HEK293 (cell line): ENCODE measurements at regions not wholly inside any gene's neighbourhood (a gene's known extent, or its start where the extent isn't known, plus 50 kb on each side); places are given as distances from the start of the nearest gene placed in this dataset.

Source experiments
- CTCF ChIA-PET: fragments of 350-600 bp; formaldehyde crosslinking; extraction: SDS; loops from one replicate; lab custom pipeline; 2021; ENCODE audit warnings: antibody characterized with exemption; lab: Yijun Ruan, JAX
- POLR2A ChIA-PET: fragments of 300-600 bp; formaldehyde crosslinking; extraction: SDS; loops from one replicate; lab custom pipeline; 2020; ENCODE audit warnings: antibody characterized with exemption, inconsistent platforms; lab: Yijun Ruan, JAX
- H3K27ac ChIP-seq: fragments of 200-500 bp; sonication (Bioruptor generic); 2 replicates; pipeline ENCODE4 v1.5.1; 2014; ENCODE audit warnings: low read depth, low read length, control low read depth, inconsistent platforms; ENCODE audit errors: extremely low read depth
- H3K36me3 ChIP-seq, 2 experiments: fragments of 200-500 bp in 1 of 2; sonication (Bioruptor generic) in 1 of 2; 1 replicate in 1 of 2; 2 replicates in 1 of 2; pipeline ENCODE4 v1.5.1; 2014 to 2017; ENCODE audit warnings: inconsistent platforms in 2 of 2, low read length in 2 of 2; ENCODE audit not compliant: control insufficient read depth in 2 of 2, insufficient read depth in 1 of 2
- H3K4me1 ChIP-seq: fragments of 200-500 bp; sonication (Bioruptor generic); 2 replicates; pipeline ENCODE4 v1.5.1; 2014; ENCODE audit warnings: mild to moderate bottlenecking, low read length, inconsistent platforms; ENCODE audit not compliant: control insufficient read depth, insufficient read depth
- H3K4me3 ChIP-seq: 2 replicates; pipeline ENCODE4 v1.5.1; 2011; ENCODE audit warnings: low read depth, mild to moderate bottlenecking, control low read depth, low read length, moderate library complexity
- H3K9me3 ChIP-seq: fragments of 200-500 bp; sonication (Bioruptor generic); 2 replicates; pipeline ENCODE4 v1.5.1; 2014; ENCODE audit warnings: low read depth, low read length, inconsistent platforms; ENCODE audit not compliant: control insufficient read depth, insufficient read depth
- HIC1 ChIP-seq: fragments of 450-650 bp; formaldehyde crosslinking; IDR thresholded peaks from 2 replicates; pipeline ENCODE4 v1.5.1; 2016; ENCODE audit warnings: missing biosample characterization, missing genetic modification characterization
- SCRT2 ChIP-seq: fragments of 450-650 bp; formaldehyde crosslinking; IDR thresholded peaks from 2 replicates; pipeline ENCODE4 v1.5.1; 2016; ENCODE audit warnings: missing biosample characterization, missing genetic modification characterization
- SETDB1 ChIP-seq: IDR thresholded peaks from one replicate; pipeline ENCODE4 v1.6.1; 2017; ENCODE audit warnings: mild to moderate bottlenecking, low read length, moderate library complexity, mixed read lengths; ENCODE audit not compliant: insufficient read length
- ZBTB10 ChIP-seq: fragments of 450-650 bp; formaldehyde crosslinking; IDR thresholded peaks from 2 replicates; pipeline ENCODE4 v1.5.1; 2016; ENCODE audit warnings: missing biosample characterization, missing genetic modification characterization
- ZNF366 ChIP-seq: fragments of 450-650 bp; formaldehyde crosslinking; conservative IDR thresholded peaks from 2 replicates; pipeline ENCODE4 v1.5.1; 2016; ENCODE audit warnings: missing biosample characterization, missing genetic modification characterization
- ZNF433 ChIP-seq: fragments of 450-650 bp; formaldehyde crosslinking; IDR thresholded peaks from 2 replicates; pipeline ENCODE4 v1.5.1; 2016; ENCODE audit warnings: missing biosample characterization, missing genetic modification characterization, low read depth
- ZNF555 ChIP-seq: fragments of 450-650 bp; formaldehyde crosslinking; conservative IDR thresholded peaks from 2 replicates; pipeline ENCODE4 v1.5.1; 2017; ENCODE audit warnings: missing biosample characterization, mild to moderate bottlenecking, missing genetic modification characterization, inconsistent platforms
- ZNF664 ChIP-seq: fragments of 450-650 bp; formaldehyde crosslinking; IDR thresholded peaks from 2 replicates; pipeline ENCODE4 v1.5.1; 2016; ENCODE audit warnings: missing biosample characterization, missing genetic modification characterization
- ZNF843 ChIP-seq: fragments of 450-650 bp; formaldehyde crosslinking; IDR thresholded peaks from 2 replicates; pipeline ENCODE4 v1.5.1; 2016; ENCODE audit warnings: missing biosample characterization, missing genetic modification characterization
- ZSCAN18 ChIP-seq: fragments of 450-650 bp; formaldehyde crosslinking; IDR thresholded peaks from 2 replicates; pipeline ENCODE4 v1.5.1; 2016; ENCODE audit warnings: missing biosample characterization, missing genetic modification characterization
- TF ChIP-seq, protein P1 (sequence below): fragments of 450-650 bp; formaldehyde crosslinking; IDR thresholded peaks from 2 replicates; pipeline ENCODE4 v1.5.1; 2016; ENCODE audit warnings: missing biosample characterization, missing genetic modification characterization

- Histone ChIP-seq H3K36me3 (no peaks in the 10 kb centered on the region), H3K4me3 (no peak overlapping the region), H3K9me3 (no peaks in the 10 kb centered on the region), H3K4me1 (no peaks in the 10 kb centered on the region), H3K27ac (no peak overlapping the region)
- CTCF ChIA-PET, result no interaction called here
- POLR2A ChIA-PET, result no interaction called here
- TF ChIP-seq SETDB1, result peak; percentile 19
- no peak for TF ChIP-seq ZNF843 (tag by site-specific recombination)
- no peak for TF ChIP-seq ZNF366 (tag by site-specific recombination)
- TF ChIP-seq HIC1 (tag by site-specific recombination), result no peak
These were observed 201.3 kb downstream of the SLITRK6 start for GRCh38 chr13:85597790-85598500.

DNA sequence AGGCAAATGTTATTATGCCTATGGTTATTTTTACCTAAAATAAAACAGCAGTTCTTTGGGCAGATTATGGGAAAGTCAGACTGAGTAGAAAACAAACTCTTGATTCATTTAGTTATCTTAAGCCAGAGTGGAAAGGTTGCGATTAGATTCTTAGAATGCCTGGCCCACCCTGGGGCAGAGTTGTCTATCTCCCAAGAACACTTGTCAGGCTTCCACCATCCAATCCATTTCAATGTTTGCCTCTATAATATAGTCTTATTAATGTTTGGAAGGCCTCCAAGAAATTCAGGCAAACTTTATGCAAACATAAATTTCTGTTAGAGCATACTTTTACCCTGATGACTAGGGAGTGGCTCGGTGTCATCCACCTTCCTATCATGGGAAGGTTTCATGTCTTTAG, 207.0 kb downstream of the SLITRK6 start:
- Histone ChIP-seq H3K4me1 (no peaks in the 10 kb centered on the region), H3K27ac (no peak overlapping the region), H3K4me3 (no peak overlapping the region), H3K36me3 (no peaks in the 10 kb centered on the region), H3K9me3 (no peaks in the 10 kb centered on the region)
- POLR2A ChIA-PET, result no interaction called here
- CTCF ChIA-PET, result no interaction called here
- TF ChIP-seq, protein P1, sequence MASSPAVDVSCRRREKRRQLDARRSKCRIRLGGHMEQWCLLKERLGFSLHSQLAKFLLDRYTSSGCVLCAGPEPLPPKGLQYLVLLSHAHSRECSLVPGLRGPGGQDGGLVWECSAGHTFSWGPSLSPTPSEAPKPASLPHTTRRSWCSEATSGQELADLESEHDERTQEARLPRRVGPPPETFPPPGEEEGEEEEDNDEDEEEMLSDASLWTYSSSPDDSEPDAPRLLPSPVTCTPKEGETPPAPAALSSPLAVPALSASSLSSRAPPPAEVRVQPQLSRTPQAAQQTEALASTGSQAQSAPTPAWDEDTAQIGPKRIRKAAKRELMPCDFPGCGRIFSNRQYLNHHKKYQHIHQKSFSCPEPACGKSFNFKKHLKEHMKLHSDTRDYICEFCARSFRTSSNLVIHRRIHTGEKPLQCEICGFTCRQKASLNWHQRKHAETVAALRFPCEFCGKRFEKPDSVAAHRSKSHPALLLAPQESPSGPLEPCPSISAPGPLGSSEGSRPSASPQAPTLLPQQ (tag by site-specific recombination), result no peak
- TF ChIP-seq ZBTB10 (tag by site-specific recombination), result no peak
- TF ChIP-seq ZSCAN18 (tag by site-specific recombination), result no peak
- TF ChIP-seq ZNF664 (tag by site-specific recombination), result no peak
- no peak for TF ChIP-seq ZNF555 (tag by site-specific recombination)
- TF ChIP-seq ZNF433 (tag by site-specific recombination), result no peak

DNA sequence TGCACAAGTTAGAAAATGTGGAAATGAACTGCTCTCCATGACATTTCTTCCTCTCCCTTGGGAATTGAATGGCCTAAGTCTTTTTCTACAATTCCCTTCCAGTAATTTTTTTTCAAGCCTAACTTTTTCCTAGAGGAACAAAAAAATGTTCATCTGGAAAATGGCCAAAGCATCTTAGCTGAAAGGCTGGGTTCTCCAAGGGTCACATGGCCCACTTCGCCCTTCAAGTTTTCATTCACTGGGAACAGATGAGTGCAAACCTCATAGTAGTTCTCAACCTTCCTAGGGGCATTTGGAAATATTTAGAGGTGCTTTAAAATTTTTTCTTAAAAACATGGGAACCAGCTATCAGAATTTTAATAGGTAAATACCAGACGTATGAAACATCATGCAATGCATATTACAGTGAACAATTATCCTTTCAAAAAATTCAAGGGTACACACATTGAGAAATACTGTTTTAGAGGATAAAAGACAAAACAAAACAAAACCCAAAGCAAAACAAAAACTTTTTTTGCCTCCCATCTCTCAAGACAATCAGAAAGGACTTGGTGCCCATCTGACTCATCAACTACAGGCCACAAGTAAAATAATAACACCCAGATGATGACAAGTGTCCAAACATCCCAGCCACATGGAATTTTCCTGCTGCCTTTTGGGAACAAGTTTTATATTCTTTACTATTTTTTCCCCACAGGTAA, 208.8 kb downstream of the SLITRK6 start:
- TF ChIP-seq SCRT2 (tag by site-specific recombination), result no peak
- H3K4me3 ChIP-seq, result no peak overlapping the region
- H3K36me3 ChIP-seq, result no peaks in the 10 kb centered on the region
- POLR2A ChIA-PET, result no interaction called here
- CTCF ChIA-PET, result no interaction called here
- no peak overlapping the region for H3K27ac ChIP-seq
- H3K9me3 ChIP-seq, result no peaks in the 10 kb centered on the region
- no peaks in the 10 kb centered on the region for H3K4me1 ChIP-seq
